Panc1 (cell line): ENCODE measurements at regions not wholly inside any gene's neighbourhood (a gene's known extent, or its start where the extent isn't known, plus 50 kb on each side); places are given as distances from the start of the nearest gene placed in this dataset.

Experiments used
- ATAC-seq: fragments of 200-7000 bp; cut with Tn5 transposase; 2 replicates; pipeline ENCODE4 v1.9.1; 2020; ENCODE audit warnings: mild to moderate bottlenecking, moderate library complexity
- BruUV-seq: library from RNA; stranded (reverse); fragments of 400-500 nt; replicated peaks from 2 replicates; lab custom pipeline; 2021; lab: Mats Ljungman, UMichigan
- CTCF ChIA-PET: fragments of 300-600 bp; sonication (Branson Sonifier 250); formaldehyde crosslinking; loops from one replicate; lab custom pipeline; 2022; ENCODE audit warnings: antibody characterized with exemption; lab: Charles Lee
- POLR2A ChIA-PET: fragments of 300-600 bp; sonication (Branson Sonifier 250); formaldehyde crosslinking; loops from one replicate; lab custom pipeline; 2022; ENCODE audit warnings: antibody characterized with exemption; lab: Charles Lee
- DNase-seq: peaks from one replicate; pipeline ENCODE4 v3.0.0-alpha.2; 2010; ENCODE audit warnings: low read depth, low spot score
- H3K27ac ChIP-seq: 2 replicates; pipeline ENCODE4 v1.5.1; 2011; ENCODE audit warnings: mild to moderate bottlenecking, low read length, inconsistent platforms
- H3K27me3 ChIP-seq: fragments of 200-500 bp; sonication (Bioruptor generic); 2 replicates; pipeline ENCODE4 v1.6.0; 2014; ENCODE audit warnings: low read length, inconsistent platforms; ENCODE audit not compliant: control insufficient read depth, insufficient read depth
- H3K36me3 ChIP-seq: fragments of 200-500 bp; sonication (Bioruptor generic); 2 replicates; pipeline ENCODE4 v1.5.1; 2014; ENCODE audit warnings: inconsistent platforms, mild to moderate bottlenecking, low read length, moderate library complexity; ENCODE audit not compliant: control insufficient read depth, insufficient read depth
- H3K4me1 ChIP-seq: 2 replicates; pipeline ENCODE4 v1.5.1; 2011; ENCODE audit warnings: inconsistent platforms, mild to moderate bottlenecking, low read length, moderate library complexity; ENCODE audit not compliant: control insufficient read depth, insufficient read depth
- H3K4me3 ChIP-seq, 2 experiments: 2 replicates each; pipeline ENCODE4 v1.5.1; 2011 to 2012; ENCODE audit warnings: low read depth in 2 of 2, low read length in 2 of 2, mild to moderate bottlenecking in 2 of 2, inconsistent platforms in 1 of 2, moderate library complexity in 1 of 2
- H3K9me3 ChIP-seq: fragments of 200-500 bp; sonication (Bioruptor generic); 2 replicates; pipeline ENCODE4 v1.5.1; 2014; ENCODE audit warnings: low read depth, mild to moderate bottlenecking, inconsistent platforms, low read length, moderate library complexity; ENCODE audit not compliant: control insufficient read depth, insufficient read depth
- POLR2AphosphoS5 ChIP-seq: IDR thresholded peaks from 2 replicates; pipeline ENCODE4 v1.6.1; 2012; ENCODE audit warnings: mild to moderate bottlenecking, low read depth, low read length, moderate library complexity
- SIN3A ChIP-seq: IDR thresholded peaks from 2 replicates; pipeline ENCODE4 v1.6.1; 2012; ENCODE audit warnings: low read depth, mild to moderate bottlenecking, low read length, moderate library complexity, borderline replicate concordance; ENCODE audit not compliant: insufficient read depth
- TCF7L2 ChIP-seq: IDR thresholded peaks from 2 replicates; pipeline ENCODE4 v1.6.1; 2011; ENCODE audit warnings: mild to moderate bottlenecking, low read depth, low read length, inconsistent platforms
- in situ Hi-C: cut with HindIII; loops from 2 replicates; pipeline ENCODE4 v1.10.0; 2016; ENCODE audit warnings: low sequenced_read_pairs, low pct_unique_long_range_greater_than_20kb
- intact Hi-C: fragments of 100-400 bp; cut with micrococcal nuclease; formaldehyde crosslinking; loops from one replicate; pipeline ENCODE4 v1.10.0; 2022; ENCODE audit not compliant: unreplicated experiment
- TF ChIP-seq, protein P1 (sequence below), 2 experiments: IDR thresholded peaks; 2 replicates each; pipeline ENCODE4 v1.6.1; 2011 to 2012; ENCODE audit warnings: low read depth in 2 of 2, control low read depth in 1 of 2, low read length in 1 of 2, mild to moderate bottlenecking in 1 of 2, moderate library complexity in 1 of 2; ENCODE audit not compliant: insufficient read depth in 1 of 2
- TF ChIP-seq, protein P2 (sequence below): fragments of 450-650 bp; IDR thresholded peaks from 2 replicates; pipeline ENCODE4 v1.5.1; 2017; ENCODE audit warnings: mild to moderate bottlenecking

DNA sequence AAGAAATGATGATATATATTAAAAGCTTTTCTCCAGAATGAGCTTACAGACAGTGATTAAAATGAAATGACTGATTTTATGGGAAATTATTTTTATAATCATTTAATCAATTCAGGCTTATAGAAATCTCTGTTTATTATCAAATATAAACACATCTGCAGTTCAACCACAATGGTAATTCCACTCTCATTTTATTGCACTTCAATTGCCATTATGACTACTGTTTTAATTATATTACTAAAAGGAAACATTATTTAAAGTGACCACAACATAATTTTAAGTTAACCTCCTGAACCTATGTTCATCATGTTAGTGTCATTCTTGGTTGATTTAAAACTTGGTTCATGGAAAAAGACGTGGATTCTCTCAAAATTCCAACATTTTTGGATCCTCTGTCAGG is 536.3 kb downstream of the SLC6A15 start:
- BruUV-seq = no TSS peak
- no peaks in the 10 kb centered on the region for H3K4me1 ChIP-seq
- H3K9me3 ChIP-seq = no peaks in the 10 kb centered on the region
- H3K27ac ChIP-seq = no peak overlapping the region
- no peak for DNase-seq
- ChIA-PET CTCF (no interaction called here), POLR2A (no interaction called here)
- TF ChIP-seq SIN3A (no peak), TCF7L2 (no peak), POLR2AphosphoS5 (no peak)
- TF ChIP-seq, protein P1, sequence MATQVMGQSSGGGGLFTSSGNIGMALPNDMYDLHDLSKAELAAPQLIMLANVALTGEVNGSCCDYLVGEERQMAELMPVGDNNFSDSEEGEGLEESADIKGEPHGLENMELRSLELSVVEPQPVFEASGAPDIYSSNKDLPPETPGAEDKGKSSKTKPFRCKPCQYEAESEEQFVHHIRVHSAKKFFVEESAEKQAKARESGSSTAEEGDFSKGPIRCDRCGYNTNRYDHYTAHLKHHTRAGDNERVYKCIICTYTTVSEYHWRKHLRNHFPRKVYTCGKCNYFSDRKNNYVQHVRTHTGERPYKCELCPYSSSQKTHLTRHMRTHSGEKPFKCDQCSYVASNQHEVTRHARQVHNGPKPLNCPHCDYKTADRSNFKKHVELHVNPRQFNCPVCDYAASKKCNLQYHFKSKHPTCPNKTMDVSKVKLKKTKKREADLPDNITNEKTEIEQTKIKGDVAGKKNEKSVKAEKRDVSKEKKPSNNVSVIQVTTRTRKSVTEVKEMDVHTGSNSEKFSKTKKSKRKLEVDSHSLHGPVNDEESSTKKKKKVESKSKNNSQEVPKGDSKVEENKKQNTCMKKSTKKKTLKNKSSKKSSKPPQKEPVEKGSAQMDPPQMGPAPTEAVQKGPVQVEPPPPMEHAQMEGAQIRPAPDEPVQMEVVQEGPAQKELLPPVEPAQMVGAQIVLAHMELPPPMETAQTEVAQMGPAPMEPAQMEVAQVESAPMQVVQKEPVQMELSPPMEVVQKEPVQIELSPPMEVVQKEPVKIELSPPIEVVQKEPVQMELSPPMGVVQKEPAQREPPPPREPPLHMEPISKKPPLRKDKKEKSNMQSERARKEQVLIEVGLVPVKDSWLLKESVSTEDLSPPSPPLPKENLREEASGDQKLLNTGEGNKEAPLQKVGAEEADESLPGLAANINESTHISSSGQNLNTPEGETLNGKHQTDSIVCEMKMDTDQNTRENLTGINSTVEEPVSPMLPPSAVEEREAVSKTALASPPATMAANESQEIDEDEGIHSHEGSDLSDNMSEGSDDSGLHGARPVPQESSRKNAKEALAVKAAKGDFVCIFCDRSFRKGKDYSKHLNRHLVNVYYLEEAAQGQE (IDR thresholded peaks at IDR 0.05; ENCODE audit: insufficient read depth in 1 of 2, low read depth in 2 of 2, low read length in 1 of 2) = no peak
- TF ChIP-seq, protein P2, sequence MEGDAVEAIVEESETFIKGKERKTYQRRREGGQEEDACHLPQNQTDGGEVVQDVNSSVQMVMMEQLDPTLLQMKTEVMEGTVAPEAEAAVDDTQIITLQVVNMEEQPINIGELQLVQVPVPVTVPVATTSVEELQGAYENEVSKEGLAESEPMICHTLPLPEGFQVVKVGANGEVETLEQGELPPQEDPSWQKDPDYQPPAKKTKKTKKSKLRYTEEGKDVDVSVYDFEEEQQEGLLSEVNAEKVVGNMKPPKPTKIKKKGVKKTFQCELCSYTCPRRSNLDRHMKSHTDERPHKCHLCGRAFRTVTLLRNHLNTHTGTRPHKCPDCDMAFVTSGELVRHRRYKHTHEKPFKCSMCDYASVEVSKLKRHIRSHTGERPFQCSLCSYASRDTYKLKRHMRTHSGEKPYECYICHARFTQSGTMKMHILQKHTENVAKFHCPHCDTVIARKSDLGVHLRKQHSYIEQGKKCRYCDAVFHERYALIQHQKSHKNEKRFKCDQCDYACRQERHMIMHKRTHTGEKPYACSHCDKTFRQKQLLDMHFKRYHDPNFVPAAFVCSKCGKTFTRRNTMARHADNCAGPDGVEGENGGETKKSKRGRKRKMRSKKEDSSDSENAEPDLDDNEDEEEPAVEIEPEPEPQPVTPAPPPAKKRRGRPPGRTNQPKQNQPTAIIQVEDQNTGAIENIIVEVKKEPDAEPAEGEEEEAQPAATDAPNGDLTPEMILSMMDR = no peak
- intact Hi-C loops = no loop called here
- in situ Hi-C loops = no loop called here
- H3K36me3 ChIP-seq = no peaks in the 10 kb centered on the region; the same call in 1 of the 2 replicates
- no peaks in the 10 kb centered on the region for H3K27me3 ChIP-seq
- ATAC-seq = no peak
- H3K4me3 ChIP-seq = no peak overlapping the region

DNA sequence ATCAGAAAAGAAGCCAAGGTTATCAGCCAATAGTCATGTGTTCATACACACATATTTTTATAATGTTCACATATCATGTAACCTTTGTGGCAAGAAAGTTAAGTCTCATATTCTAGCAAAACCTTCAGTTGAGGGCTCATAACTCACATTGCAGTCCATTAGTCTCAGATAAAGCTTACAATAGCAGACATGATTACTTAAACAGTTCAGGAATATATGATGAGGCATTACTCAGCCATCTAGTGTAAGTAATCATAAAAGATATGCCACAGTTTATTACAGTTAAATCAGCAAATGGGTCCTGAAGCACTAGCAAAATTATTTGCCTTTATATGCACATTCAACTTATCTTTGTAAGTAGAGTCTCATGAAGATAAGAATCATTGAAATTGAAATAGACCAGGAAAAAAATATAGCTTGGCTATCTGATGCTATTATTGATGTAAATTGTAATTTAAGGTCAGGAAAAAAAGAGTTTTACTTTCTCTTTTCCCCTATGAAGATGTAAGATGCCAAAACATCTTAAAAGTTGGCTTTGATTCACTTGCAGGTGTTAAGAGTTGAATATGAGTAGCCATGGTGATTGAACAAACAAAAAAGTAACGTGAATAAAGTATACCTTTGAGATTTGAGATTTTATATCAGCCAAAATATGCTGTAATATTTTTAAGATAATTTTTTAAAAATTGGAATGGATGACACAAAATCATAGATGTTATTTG is 537.0 kb downstream of the SLC6A15 start:
- no peaks in the 10 kb centered on the region for H3K4me1 ChIP-seq
- no TSS peak for BruUV-seq
- ChIA-PET POLR2A (no interaction called here), CTCF (no interaction called here)
- ATAC-seq (no peak), DNase-seq (no peak)
- H3K4me3 ChIP-seq = no peak overlapping the region
- H3K36me3 ChIP-seq = no peaks in the 10 kb centered on the region; the same call in 1 of the 2 replicates
- H3K9me3 ChIP-seq = no peaks in the 10 kb centered on the region
- intact Hi-C loops (no loop called here), in situ Hi-C loops (no loop called here)
- TF ChIP-seq, protein P1 (IDR thresholded peaks at IDR 0.05; ENCODE audit: insufficient read depth in 1 of 2, low read depth in 2 of 2, low read length in 1 of 2) = no peak
- no peak for TF ChIP-seq SIN3A
- no peak for TF ChIP-seq TCF7L2
- TF ChIP-seq, protein P2 = no peak
- H3K27me3 ChIP-seq = no peaks in the 10 kb centered on the region
- no peak overlapping the region for H3K27ac ChIP-seq
